Erythroblast (primary cell): ENCODE measurements at regions not wholly inside any gene's neighbourhood (a gene's known extent, or its start where the extent isn't known, plus 50 kb on each side); places are given as distances from the start of the nearest gene placed in this dataset.

Experiments used
- GATA1 ChIP-seq: IDR thresholded peaks from 2 replicates; pipeline ENCODE4 v1.6.1; 2011; ENCODE audit warnings: low read depth, mild to moderate bottlenecking, control low read depth, low read length, moderate library complexity
- POLR2A ChIP-seq: IDR thresholded peaks from 2 replicates; pipeline ENCODE4 v1.6.1; 2011; ENCODE audit warnings: mild to moderate bottlenecking, low read length

- no peak for TF ChIP-seq POLR2A
- TF ChIP-seq GATA1: no peak
Observed at GRCh38 chr2:41241325-41242000, 789.6 kb upstream of the SLC8A1 start.
